AG10803 (cell line): ENCODE measurements at regions not wholly inside any gene's neighbourhood (a gene's known extent, or its start where the extent isn't known, plus 50 kb on each side); places are given as distances from the start of the nearest gene placed in this dataset.

Experiments used
- DNase-seq: peaks from one replicate; pipeline ENCODE4 v3.0.0; 2010; ENCODE audit warnings: low read depth
- H3K4me3 ChIP-seq: 2 replicates; pipeline ENCODE4 v1.5.1; 2011; ENCODE audit warnings: mild to moderate bottlenecking, low read length, control low read depth
- CTCF ChIP-seq: conservative IDR thresholded peaks from 2 replicates; pipeline ENCODE4 v1.5.1; 2011; ENCODE audit warnings: mild to moderate bottlenecking, low read length, control low read depth, inconsistent platforms

GRCh38 chr1:55558515-55558914 lies 343.4 kb upstream of the USP24 start:
- no peak for DNase-seq
- TF ChIP-seq CTCF: no peak

GRCh38 chr1:55555956-55556725 lies 341.0 kb upstream of the USP24 start:
- no peak overlapping the region for H3K4me3 ChIP-seq
- no peak for TF ChIP-seq CTCF
- DNase-seq: no peak

More at GRCh38 chr1:55558515-55558914, 343.4 kb upstream of the USP24 start:
- H3K4me3 ChIP-seq: no peak overlapping the region

- no peak for DNase-seq
- H3K4me3 ChIP-seq: no peak overlapping the region
- no peak for TF ChIP-seq CTCF
These were observed 339.4 kb upstream of the USP24 start for GRCh38 chr1:55554611-55555010.

GRCh38 chr1:55552636-55553035 lies 337.5 kb upstream of the USP24 start:
- H3K4me3 ChIP-seq: no peak overlapping the region
- no peak for TF ChIP-seq CTCF
- no peak for DNase-seq

GRCh38 chr1:55547405-55547804 lies 332.2 kb upstream of the USP24 start:
- TF ChIP-seq CTCF: no peak
- H3K4me3 ChIP-seq: no peak overlapping the region
- peak; percentile 74 for DNase-seq

- TF ChIP-seq CTCF: no peak
- DNase-seq: no peak
- no peak overlapping the region for H3K4me3 ChIP-seq
These were observed 331.4 kb upstream of the USP24 start for GRCh38 chr1:55546553-55546952.

- TF ChIP-seq CTCF: no peak
- no peak overlapping the region for H3K4me3 ChIP-seq
- peak; percentile 85 for DNase-seq
These were observed 329.7 kb upstream of the USP24 start for GRCh38 chr1:55544826-55545225.
